Ovary (tissue), 3 donors: ENCODE measurements at regions not wholly inside any gene's neighbourhood (a gene's known extent, or its start where the extent isn't known, plus 50 kb on each side); places are given as distances from the start of the nearest gene placed in this dataset.

Experiments used
- POLR2A ChIP-seq: fragments of 450-650 bp; IDR thresholded peaks from one replicate; pipeline ENCODE4 v1.6.1; 2017; ENCODE audit warnings: antibody characterized with exemption, mild to moderate bottlenecking, moderate library complexity
- TF ChIP-seq, protein P1 (sequence below), 3 donors: fragments of 450-650 bp in 2 of 3; fragments of 200-600 bp in 1 of 3; IDR thresholded peaks; one replicate each; pipeline versions ENCODE4 v1.5.1 to v1.8.0; 2016 to 2022; ENCODE audit warnings: antibody characterized with exemption in 3 of 3, mild to moderate bottlenecking in 1 of 3
- donor health status: DM: no; HTN: no; CAD: no.

DNA sequence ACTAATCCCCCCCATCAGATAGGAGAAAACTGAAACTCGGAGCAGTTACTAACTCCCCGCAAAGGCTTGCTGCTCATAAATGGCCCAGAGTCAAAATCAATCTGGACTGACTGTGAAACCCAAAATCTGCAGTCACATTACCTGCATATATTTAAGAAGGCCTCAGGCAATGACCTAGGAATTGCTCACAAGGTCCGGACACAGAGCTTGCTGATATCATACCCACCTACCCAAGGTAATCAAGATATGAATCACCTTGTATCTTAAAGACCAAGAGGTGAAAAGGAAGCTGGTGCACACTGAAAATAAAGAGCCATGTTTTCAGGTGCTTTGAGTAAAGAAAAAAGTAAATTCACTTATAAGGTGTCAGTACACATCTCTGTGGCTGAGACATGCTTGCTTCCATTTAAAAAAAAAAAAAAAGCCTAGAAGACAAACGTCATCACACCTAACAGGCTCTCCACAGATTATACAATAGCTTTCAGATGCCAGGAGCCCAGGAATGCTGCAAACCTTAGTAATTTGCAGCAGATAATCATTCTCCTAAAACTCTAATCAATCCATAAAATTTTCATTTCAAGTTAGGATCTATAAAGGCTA, 195.4 kb downstream of the ZEB2 start:
- TF ChIP-seq, protein P1, sequence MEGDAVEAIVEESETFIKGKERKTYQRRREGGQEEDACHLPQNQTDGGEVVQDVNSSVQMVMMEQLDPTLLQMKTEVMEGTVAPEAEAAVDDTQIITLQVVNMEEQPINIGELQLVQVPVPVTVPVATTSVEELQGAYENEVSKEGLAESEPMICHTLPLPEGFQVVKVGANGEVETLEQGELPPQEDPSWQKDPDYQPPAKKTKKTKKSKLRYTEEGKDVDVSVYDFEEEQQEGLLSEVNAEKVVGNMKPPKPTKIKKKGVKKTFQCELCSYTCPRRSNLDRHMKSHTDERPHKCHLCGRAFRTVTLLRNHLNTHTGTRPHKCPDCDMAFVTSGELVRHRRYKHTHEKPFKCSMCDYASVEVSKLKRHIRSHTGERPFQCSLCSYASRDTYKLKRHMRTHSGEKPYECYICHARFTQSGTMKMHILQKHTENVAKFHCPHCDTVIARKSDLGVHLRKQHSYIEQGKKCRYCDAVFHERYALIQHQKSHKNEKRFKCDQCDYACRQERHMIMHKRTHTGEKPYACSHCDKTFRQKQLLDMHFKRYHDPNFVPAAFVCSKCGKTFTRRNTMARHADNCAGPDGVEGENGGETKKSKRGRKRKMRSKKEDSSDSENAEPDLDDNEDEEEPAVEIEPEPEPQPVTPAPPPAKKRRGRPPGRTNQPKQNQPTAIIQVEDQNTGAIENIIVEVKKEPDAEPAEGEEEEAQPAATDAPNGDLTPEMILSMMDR (IDR thresholded peaks at IDR 0.05), result no peak
- no peak for TF ChIP-seq POLR2A
